Upper lobe of left lung (tissue), 6 donors: ENCODE measurements at regions not wholly inside any gene's neighbourhood (a gene's known extent, or its start where the extent isn't known, plus 50 kb on each side); places are given as distances from the start of the nearest gene placed in this dataset.

Experiments
- ATAC-seq, 2 donors: fragments of 200-7000 bp; cut with Tn5 transposase; one replicate each; pipeline ENCODE4 v1.9.1; 2022; ENCODE audit warnings: mild to moderate bottlenecking in 2 of 2, moderate library complexity in 2 of 2; ENCODE audit not compliant: low FRiP score in 2 of 2
- DNase-seq, 2 donors: peaks; one replicate each; pipeline ENCODE4 v3.0.0-alpha.2; 2019 to 2020
- H3K27ac ChIP-seq, 4 donors: fragments of 200-600 bp; sonication (generic); one replicate each; pipeline ENCODE4 v1.5.1; 2016 to 2019
- H3K27me3 ChIP-seq, 4 donors: fragments of 200-600 bp; sonication (generic); one replicate each; pipeline ENCODE4 v1.5.1; 2017 to 2019
- H3K36me3 ChIP-seq, 4 donors: fragments of 200-600 bp; sonication (generic); one replicate each; pipeline ENCODE4 v1.5.1; 2016 to 2019
- H3K4me1 ChIP-seq, 4 donors: fragments of 200-600 bp; sonication (generic); one replicate each; pipeline ENCODE4 v1.5.1; 2018 to 2019
- H3K4me3 ChIP-seq, 4 donors: fragments of 200-600 bp; sonication (generic); one replicate each; pipeline ENCODE4 v1.5.1; 2017 to 2019; ENCODE audit warnings: mild to moderate bottlenecking in 2 of 4, moderate library complexity in 1 of 4
- H3K9me3 ChIP-seq, 4 donors: fragments of 200-600 bp; sonication (generic); one replicate each; pipeline ENCODE4 v1.5.1; 2018 to 2019
- CTCF ChIP-seq, 6 experiments: fragments of 450-650 bp in 4 of 6; fragments of 200-600 bp in 2 of 6; sonication (generic) in 2 of 6; IDR thresholded peaks; one replicate each; pipeline ENCODE4 v1.5.1; 2016 to 2019; ENCODE audit warnings: antibody characterized with exemption in 6 of 6
- EP300 ChIP-seq, 4 donors: sonication (generic); formaldehyde crosslinking; IDR thresholded peaks; one replicate each; pipeline ENCODE4 v1.5.1; 2017; ENCODE audit warnings: antibody characterized with exemption in 4 of 4, control low read depth in 2 of 4
- POLR2A ChIP-seq, 4 donors: fragments of 450-650 bp; IDR thresholded peaks; one replicate each; pipeline ENCODE4 v1.5.1; 2016 to 2017; ENCODE audit warnings: antibody characterized with exemption in 4 of 4, mild to moderate bottlenecking in 2 of 4
- POLR2AphosphoS5 ChIP-seq, 2 donors: sonication (generic); formaldehyde crosslinking; IDR thresholded peaks; one replicate each; pipeline ENCODE4 v1.5.1; 2017; ENCODE audit warnings: antibody characterized with exemption in 2 of 2
- WGBS, 2 donors: methylation state at CpG; one replicate each; pipeline ENCODE4 v1.1.5; 2017 to 2018; 5-methylcytosine and 5-hydroxymethylcytosine counted together
- donor health status: DM: no; HTN: no; CAD: no; lungs with moderate emphysema.
- donor health status: DM: no; HTN: yes; CAD: no; lungs with severe emphysema.

GRCh38 chr6:15930207-15930606 lies 198.7 kb upstream of the MYLIP start:
- H3K27ac ChIP-seq = no peak overlapping the region
- no peak for ATAC-seq
- peaks cover 0 to 11% (median 4%) of the 10 kb centered on the region in 4 donors for H3K9me3 ChIP-seq
- no peaks in the 10 kb centered on the region for H3K27me3 ChIP-seq
- 77 to 89% methylated on average over 3 of the region's 3 CpGs for WGBS, 2 donors
- no peak for TF ChIP-seq CTCF (IDR thresholded peaks at IDR 0.05)
- TF ChIP-seq POLR2AphosphoS5 (IDR thresholded peaks at IDR 0.05) = no peak
- no peak for TF ChIP-seq EP300 (IDR thresholded peaks at IDR 0.05)
- TF ChIP-seq POLR2A (IDR thresholded peaks at IDR 0.05) = no peak
- H3K4me1 ChIP-seq = peaks cover 0 to 3% (median 0%) of the 10 kb centered on the region in 4 donors
- H3K4me3 ChIP-seq = no peak overlapping the region
- no peaks in the 10 kb centered on the region for H3K36me3 ChIP-seq
- DNase-seq = no peak

GRCh38 chr6:15929685-15930084 lies 199.2 kb upstream of the MYLIP start:
- no peak for TF ChIP-seq CTCF (IDR thresholded peaks at IDR 0.05)
- no peak for TF ChIP-seq POLR2A (IDR thresholded peaks at IDR 0.05)
- no peak for TF ChIP-seq EP300 (IDR thresholded peaks at IDR 0.05)
- no peak for TF ChIP-seq POLR2AphosphoS5 (IDR thresholded peaks at IDR 0.05)
- Histone ChIP-seq H3K27ac (no peak overlapping the region), H3K4me1 (peaks cover 0 to 3% (median 0%) of the 10 kb centered on the region in 4 donors), H3K9me3 (peaks cover 0 to 11% (median 4%) of the 10 kb centered on the region in 4 donors), H3K4me3 (no peak overlapping the region), H3K36me3 (no peaks in the 10 kb centered on the region), H3K27me3 (no peaks in the 10 kb centered on the region)
- WGBS, 2 donors = 34 to 46% methylated on average over 1 of the region's 1 CpG
- DNase-seq (no peak), ATAC-seq (no peak)

- no peak for TF ChIP-seq POLR2AphosphoS5 (IDR thresholded peaks at IDR 0.05)
- no peak for TF ChIP-seq CTCF (IDR thresholded peaks at IDR 0.05)
- no peak for TF ChIP-seq EP300 (IDR thresholded peaks at IDR 0.05)
- no peak for TF ChIP-seq POLR2A (IDR thresholded peaks at IDR 0.05)
- ATAC-seq = no peak
- Histone ChIP-seq H3K36me3 (no peaks in the 10 kb centered on the region), H3K4me1 (peaks cover 0 to 3% (median 0%) of the 10 kb centered on the region in 4 donors), H3K4me3 (no peak overlapping the region), H3K27me3 (no peaks in the 10 kb centered on the region), H3K9me3 (peaks cover 0 to 11% (median 4%) of the 10 kb centered on the region in 4 donors), H3K27ac (no peak overlapping the region)
- 80 to 89% methylated on average over 2 of the region's 2 CpGs for WGBS, 2 donors
- DNase-seq = no peak
Observed at GRCh38 chr6:15927531-15928225, 201.2 kb upstream of the MYLIP start.

GRCh38 chr6:15926256-15926655 lies 202.6 kb upstream of the MYLIP start:
- 53 to 62% methylated on average over 3 of the region's 3 CpGs for WGBS, 2 donors
- no peaks in the 10 kb centered on the region for H3K27me3 ChIP-seq
- H3K27ac ChIP-seq = no peak overlapping the region
- H3K36me3 ChIP-seq = no peaks in the 10 kb centered on the region
- ATAC-seq = no peak
- TF ChIP-seq POLR2A (IDR thresholded peaks at IDR 0.05) (no peak), CTCF (IDR thresholded peaks at IDR 0.05) (no peak), POLR2AphosphoS5 (IDR thresholded peaks at IDR 0.05) (no peak)
- DNase-seq = no peak
- no peak overlapping the region for H3K4me3 ChIP-seq
- H3K4me1 ChIP-seq = peaks cover 0 to 3% (median 0%) of the 10 kb centered on the region in 4 donors
- peaks cover 0 to 4% (median 2%) of the 10 kb centered on the region in 4 donors for H3K9me3 ChIP-seq

- no peak for TF ChIP-seq POLR2AphosphoS5 (IDR thresholded peaks at IDR 0.05)
- TF ChIP-seq POLR2A (IDR thresholded peaks at IDR 0.05) = no peak
- TF ChIP-seq EP300 (IDR thresholded peaks at IDR 0.05) = no peak
- H3K27ac ChIP-seq = no peak overlapping the region
Observed at GRCh38 chr6:15924893-15925292, 204.0 kb upstream of the MYLIP start.

More at GRCh38 chr6:15924893-15925292, 204.0 kb upstream of the MYLIP start:
- Histone ChIP-seq H3K4me3 (no peak overlapping the region), H3K36me3 (no peaks in the 10 kb centered on the region), H3K4me1 (peaks cover 0 to 3% (median 0%) of the 10 kb centered on the region in 4 donors), H3K27me3 (no peaks in the 10 kb centered on the region), H3K9me3 (no peaks in the 10 kb centered on the region)
- ATAC-seq (no peak), DNase-seq (no peak)
